ENCODE measurements at regions not wholly inside any gene's neighbourhood (a gene's known extent, or its start where the extent isn't known, plus 50 kb on each side); places are given as distances from the start of the nearest gene placed in this dataset.

GRCh38 chr1:239067480-239067879 lies 318.9 kb upstream of the CHRM3 start:
- H3K27me3 Mint-ChIP-seq = no peaks in the 10 kb centered on the region
- H3K4me1 Mint-ChIP-seq (ENCODE audit: low read depth) = no peaks in the 10 kb centered on the region
- no peak for TF ChIP-seq CTCF (IDR thresholded peaks at IDR 0.05; ENCODE audit: unreplicated experiment)
- DNase-seq (ENCODE audit: low spot score, unreplicated experiment) = no peak
- no peaks in the 10 kb centered on the region for H3K36me3 Mint-ChIP-seq (ENCODE audit: insufficient read depth)
- no peaks in the 10 kb centered on the region for H3K9me3 Mint-ChIP-seq (ENCODE audit: low read depth)
- H3K4me3 Mint-ChIP-seq (ENCODE audit: low read depth) = no peak overlapping the region
- H3K27ac Mint-ChIP-seq = no peak overlapping the region

GRCh38 chr1:239067058-239067457 lies 319.3 kb upstream of the CHRM3 start:
- H3K9me3 Mint-ChIP-seq (ENCODE audit: low read depth) = no peaks in the 10 kb centered on the region
- TF ChIP-seq CTCF (IDR thresholded peaks at IDR 0.05; ENCODE audit: unreplicated experiment) = no peak
- H3K27ac Mint-ChIP-seq = no peak overlapping the region
- H3K4me3 Mint-ChIP-seq (ENCODE audit: low read depth) = no peak overlapping the region
- H3K27me3 Mint-ChIP-seq = no peaks in the 10 kb centered on the region
- H3K4me1 Mint-ChIP-seq (ENCODE audit: low read depth) = no peaks in the 10 kb centered on the region
- no peaks in the 10 kb centered on the region for H3K36me3 Mint-ChIP-seq (ENCODE audit: insufficient read depth)
- no peak for DNase-seq (ENCODE audit: low spot score, unreplicated experiment)

- H3K36me3 Mint-ChIP-seq (ENCODE audit: insufficient read depth) = no peaks in the 10 kb centered on the region
- no peaks in the 10 kb centered on the region for H3K4me1 Mint-ChIP-seq (ENCODE audit: low read depth)
- H3K9me3 Mint-ChIP-seq (ENCODE audit: low read depth) = no peaks in the 10 kb centered on the region
- no peak overlapping the region for H3K27ac Mint-ChIP-seq
- no peak for DNase-seq (ENCODE audit: low spot score, unreplicated experiment)
- H3K4me3 Mint-ChIP-seq (ENCODE audit: low read depth) = no peak overlapping the region
- no peak for TF ChIP-seq CTCF (IDR thresholded peaks at IDR 0.05; ENCODE audit: unreplicated experiment)
- no peaks in the 10 kb centered on the region for H3K27me3 Mint-ChIP-seq
These were observed 324.6 kb upstream of the CHRM3 start for GRCh38 chr1:239061770-239062169.

GRCh38 chr1:239058190-239058589 lies 328.2 kb upstream of the CHRM3 start:
- Mint-ChIP-seq H3K27me3 (no peaks in the 10 kb centered on the region), H3K36me3 (ENCODE audit: insufficient read depth) (no peaks in the 10 kb centered on the region), H3K27ac (no peak overlapping the region), H3K9me3 (ENCODE audit: low read depth) (peaks cover 10% of the 10 kb centered on the region), H3K4me1 (ENCODE audit: low read depth) (peaks cover 5% of the 10 kb centered on the region), H3K4me3 (ENCODE audit: low read depth) (no peak overlapping the region)
- no peak for DNase-seq (ENCODE audit: low spot score, unreplicated experiment)
- TF ChIP-seq CTCF (IDR thresholded peaks at IDR 0.05; ENCODE audit: unreplicated experiment) = no peak

GRCh38 chr1:239056940-239057339 lies 329.4 kb upstream of the CHRM3 start:
- no peak for DNase-seq (ENCODE audit: low spot score, unreplicated experiment)
- Mint-ChIP-seq H3K4me1 (ENCODE audit: low read depth) (peaks cover 6% of the 10 kb centered on the region), H3K27me3 (no peaks in the 10 kb centered on the region), H3K36me3 (ENCODE audit: insufficient read depth) (no peaks in the 10 kb centered on the region), H3K4me3 (ENCODE audit: low read depth) (no peak overlapping the region), H3K27ac (no peak overlapping the region), H3K9me3 (ENCODE audit: low read depth) (peaks cover 10% of the 10 kb centered on the region)
- no peak for TF ChIP-seq CTCF (IDR thresholded peaks at IDR 0.05; ENCODE audit: unreplicated experiment)

All from progenitor cell of endocrine pancreas (in vitro differentiated cells).